ENCODE measurements at regions not wholly inside any gene's neighbourhood (a gene's known extent, or its start where the extent isn't known, plus 50 kb on each side); places are given as distances from the start of the nearest gene placed in this dataset.

DNA sequence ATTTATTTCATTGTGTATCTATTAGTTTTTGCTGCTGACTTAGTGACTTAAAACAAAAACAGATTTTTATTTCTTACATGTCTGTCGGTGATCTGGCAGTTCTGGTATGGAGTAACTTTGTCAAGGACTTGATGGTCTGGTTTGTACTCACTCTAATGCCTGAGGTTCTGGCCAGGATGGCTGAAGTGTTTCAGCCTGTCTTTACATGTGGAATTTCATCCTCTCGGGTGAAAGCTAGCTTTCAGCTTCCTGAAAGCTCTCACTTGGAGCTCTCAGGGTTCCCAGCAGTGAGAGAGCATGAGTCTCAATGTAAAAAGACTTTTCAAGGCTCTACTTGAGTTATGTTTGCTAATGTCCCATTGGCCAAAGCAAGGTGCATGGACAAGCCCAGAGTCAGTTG is 216.4 kb downstream of the NR4A2 start:
- no peaks in the 10 kb centered on the region for H3K9me3 Mint-ChIP-seq (ENCODE audit: unreplicated experiment)
- H3K4me3 Mint-ChIP-seq (ENCODE audit: unreplicated experiment): no peak overlapping the region
- H3K36me3 Mint-ChIP-seq (ENCODE audit: low read depth, unreplicated experiment): no peaks in the 10 kb centered on the region
- H3K27ac Mint-ChIP-seq (ENCODE audit: unreplicated experiment): no peak overlapping the region
- DNase-seq (ENCODE audit: low spot score): no peak
- H3K27me3 Mint-ChIP-seq (ENCODE audit: unreplicated experiment): no peaks in the 10 kb centered on the region
- TF ChIP-seq, protein P1, sequence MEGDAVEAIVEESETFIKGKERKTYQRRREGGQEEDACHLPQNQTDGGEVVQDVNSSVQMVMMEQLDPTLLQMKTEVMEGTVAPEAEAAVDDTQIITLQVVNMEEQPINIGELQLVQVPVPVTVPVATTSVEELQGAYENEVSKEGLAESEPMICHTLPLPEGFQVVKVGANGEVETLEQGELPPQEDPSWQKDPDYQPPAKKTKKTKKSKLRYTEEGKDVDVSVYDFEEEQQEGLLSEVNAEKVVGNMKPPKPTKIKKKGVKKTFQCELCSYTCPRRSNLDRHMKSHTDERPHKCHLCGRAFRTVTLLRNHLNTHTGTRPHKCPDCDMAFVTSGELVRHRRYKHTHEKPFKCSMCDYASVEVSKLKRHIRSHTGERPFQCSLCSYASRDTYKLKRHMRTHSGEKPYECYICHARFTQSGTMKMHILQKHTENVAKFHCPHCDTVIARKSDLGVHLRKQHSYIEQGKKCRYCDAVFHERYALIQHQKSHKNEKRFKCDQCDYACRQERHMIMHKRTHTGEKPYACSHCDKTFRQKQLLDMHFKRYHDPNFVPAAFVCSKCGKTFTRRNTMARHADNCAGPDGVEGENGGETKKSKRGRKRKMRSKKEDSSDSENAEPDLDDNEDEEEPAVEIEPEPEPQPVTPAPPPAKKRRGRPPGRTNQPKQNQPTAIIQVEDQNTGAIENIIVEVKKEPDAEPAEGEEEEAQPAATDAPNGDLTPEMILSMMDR (IDR thresholded peaks at IDR 0.05; ENCODE audit: unreplicated experiment): no peak
- no peaks in the 10 kb centered on the region for H3K4me1 Mint-ChIP-seq (ENCODE audit: unreplicated experiment)

DNA sequence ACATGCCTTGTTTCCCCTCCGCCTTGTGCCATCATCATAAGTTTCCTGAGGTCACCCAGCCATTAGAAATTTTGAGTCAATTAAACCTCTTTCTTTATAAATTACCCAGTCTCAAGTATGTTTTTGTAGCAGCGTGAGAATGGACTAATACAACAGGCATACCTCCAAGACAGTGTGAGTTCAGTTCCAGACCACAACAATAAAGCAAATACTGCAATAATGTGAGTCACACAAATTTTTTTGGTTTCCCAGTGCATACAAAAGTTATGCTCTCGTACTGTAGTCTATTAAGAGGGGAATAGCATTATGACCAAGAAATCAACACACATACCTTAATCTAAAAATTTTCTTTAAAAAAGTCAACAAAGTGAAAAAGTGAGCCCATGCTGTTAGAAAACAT is 217.2 kb downstream of the NR4A2 start:
- no peak for DNase-seq (ENCODE audit: low spot score)
- no peaks in the 10 kb centered on the region for H3K27me3 Mint-ChIP-seq (ENCODE audit: unreplicated experiment)
- no peaks in the 10 kb centered on the region for H3K4me1 Mint-ChIP-seq (ENCODE audit: unreplicated experiment)
- no peaks in the 10 kb centered on the region for H3K36me3 Mint-ChIP-seq (ENCODE audit: low read depth, unreplicated experiment)
- no peak overlapping the region for H3K4me3 Mint-ChIP-seq (ENCODE audit: unreplicated experiment)
- H3K27ac Mint-ChIP-seq (ENCODE audit: unreplicated experiment): no peak overlapping the region
- TF ChIP-seq, protein P1 (IDR thresholded peaks at IDR 0.05; ENCODE audit: unreplicated experiment): no peak
- H3K9me3 Mint-ChIP-seq (ENCODE audit: unreplicated experiment): no peaks in the 10 kb centered on the region

DNA sequence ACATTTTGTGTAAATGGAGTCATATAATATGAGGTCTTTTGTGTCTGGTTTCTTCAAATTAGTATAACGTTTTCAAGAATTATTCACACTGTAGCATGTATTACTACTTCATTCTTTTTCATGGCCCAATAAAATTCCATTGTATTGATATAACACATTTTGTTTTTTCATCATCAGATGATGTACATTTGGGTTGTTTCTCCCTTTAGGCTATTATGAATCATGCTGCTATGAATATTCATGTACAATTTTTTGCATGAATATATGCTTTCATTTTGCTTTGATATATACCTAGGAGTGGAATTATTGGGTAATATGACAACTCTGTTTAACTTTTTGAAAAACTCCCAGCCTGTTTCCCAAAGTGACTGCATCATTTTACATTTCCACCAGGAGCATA is 220.2 kb downstream of the NR4A2 start:
- Mint-ChIP-seq H3K27me3 (ENCODE audit: unreplicated experiment) (no peaks in the 10 kb centered on the region), H3K4me1 (ENCODE audit: unreplicated experiment) (no peaks in the 10 kb centered on the region), H3K9me3 (ENCODE audit: unreplicated experiment) (no peaks in the 10 kb centered on the region)

DNA sequence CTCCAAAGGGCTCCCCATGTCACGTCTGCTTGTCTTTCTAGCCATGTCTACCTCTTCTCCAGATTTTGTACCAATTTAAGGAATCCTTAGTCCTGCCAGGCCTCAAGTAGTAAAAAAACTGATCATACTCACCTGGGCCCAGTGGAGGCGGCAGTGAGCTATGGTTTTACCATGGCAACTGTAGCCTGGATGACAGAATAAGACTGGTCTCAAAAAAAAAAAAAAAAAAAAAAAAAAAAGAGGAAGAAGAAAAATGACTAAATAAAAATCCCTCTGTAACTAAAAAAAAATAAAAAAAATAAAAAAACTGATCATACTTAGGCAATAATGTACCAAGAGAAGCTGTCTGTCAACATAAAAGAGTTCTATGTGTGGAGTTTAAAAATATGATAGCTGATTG is 221.6 kb downstream of the NR4A2 start:
- TF ChIP-seq, protein P1 (IDR thresholded peaks at IDR 0.05; ENCODE audit: unreplicated experiment): no peak
- Mint-ChIP-seq H3K9me3 (ENCODE audit: unreplicated experiment) (no peaks in the 10 kb centered on the region), H3K27me3 (ENCODE audit: unreplicated experiment) (no peaks in the 10 kb centered on the region), H3K36me3 (ENCODE audit: low read depth, unreplicated experiment) (no peaks in the 10 kb centered on the region), H3K27ac (ENCODE audit: unreplicated experiment) (no peak overlapping the region), H3K4me3 (ENCODE audit: unreplicated experiment) (no peak overlapping the region), H3K4me1 (ENCODE audit: unreplicated experiment) (no peaks in the 10 kb centered on the region)
- DNase-seq (ENCODE audit: low spot score): peak; percentile 51

More for the DNA sequence above, 220.2 kb downstream of the NR4A2 start:
- TF ChIP-seq, protein P1 (IDR thresholded peaks at IDR 0.05; ENCODE audit: unreplicated experiment): no peak
- Mint-ChIP-seq H3K4me3 (ENCODE audit: unreplicated experiment) (no peak overlapping the region), H3K27ac (ENCODE audit: unreplicated experiment) (no peak overlapping the region), H3K36me3 (ENCODE audit: low read depth, unreplicated experiment) (no peaks in the 10 kb centered on the region)
- DNase-seq (ENCODE audit: low spot score): no peak

DNA sequence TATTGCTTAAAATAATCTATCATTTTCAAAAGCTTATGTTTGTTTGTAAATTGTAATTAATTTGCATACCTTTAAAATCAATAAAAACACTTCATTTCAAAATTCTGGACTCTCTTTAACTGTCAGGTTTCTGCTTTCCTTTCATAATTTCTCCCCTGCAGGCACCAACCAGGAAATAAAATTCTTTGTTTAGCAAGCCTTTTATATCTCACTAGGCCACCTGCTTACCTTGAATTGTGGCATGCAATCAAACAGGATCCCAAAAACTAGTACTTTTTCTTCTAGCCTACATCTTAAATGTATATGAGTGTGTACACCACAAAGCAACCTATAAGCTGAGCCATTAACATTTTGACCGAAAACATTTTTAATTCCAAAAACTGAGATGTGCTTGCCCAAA is 233.1 kb downstream of the NR4A2 start:
- Mint-ChIP-seq H3K9me3 (ENCODE audit: unreplicated experiment) (no peaks in the 10 kb centered on the region), H3K27ac (ENCODE audit: unreplicated experiment) (no peak overlapping the region), H3K27me3 (ENCODE audit: unreplicated experiment) (no peaks in the 10 kb centered on the region), H3K4me1 (ENCODE audit: unreplicated experiment) (no peaks in the 10 kb centered on the region), H3K4me3 (ENCODE audit: unreplicated experiment) (no peak overlapping the region), H3K36me3 (ENCODE audit: low read depth, unreplicated experiment) (no peaks in the 10 kb centered on the region)
- TF ChIP-seq, protein P1 (IDR thresholded peaks at IDR 0.05; ENCODE audit: unreplicated experiment): no peak
- DNase-seq (ENCODE audit: low spot score): no peak
